ENCODE measurements at regions not wholly inside any gene's neighbourhood (a gene's known extent, or its start where the extent isn't known, plus 50 kb on each side); places are given as distances from the start of the nearest gene placed in this dataset.

- H3K4me1 ChIP-seq (ENCODE audit: low read depth, poor library complexity, severe bottlenecking), result peaks cover 19% of the 10 kb centered on the region
- H2AFZ ChIP-seq (ENCODE audit: low read depth), result no peak overlapping the region
- no peaks in the 10 kb centered on the region for H3K36me3 ChIP-seq (ENCODE audit: insufficient read depth)
- no peak overlapping the region for H3K9ac ChIP-seq
- no peak for TF ChIP-seq CTCF (conservative IDR thresholded peaks at IDR 0.05; ENCODE audit: low read depth, low read length)
- no peak overlapping the region for H3K4me3 ChIP-seq (IDR thresholded peaks at IDR 0.05; ENCODE audit: insufficient read depth, low read depth, low read length)
- H3K27me3 ChIP-seq (ENCODE audit: insufficient read depth, low read depth), result no peaks in the 10 kb centered on the region
- H3K27ac ChIP-seq, result no peak overlapping the region
- no peaks in the 10 kb centered on the region for H4K20me1 ChIP-seq (ENCODE audit: insufficient read depth)
- no peaks in the 10 kb centered on the region for H3K79me2 ChIP-seq (ENCODE audit: insufficient read depth, low read depth)
- no peak overlapping the region for H3K4me2 ChIP-seq
Observed at GRCh38 chr4:110359076-110359475, 116.9 kb upstream of the ENPEP start.

- Histone ChIP-seq H3K4me2 (no peak overlapping the region), H3K79me2 (ENCODE audit: insufficient read depth, low read depth) (no peaks in the 10 kb centered on the region)
Observed at GRCh38 chr4:110357521-110357920, 118.4 kb upstream of the ENPEP start.

DNA sequence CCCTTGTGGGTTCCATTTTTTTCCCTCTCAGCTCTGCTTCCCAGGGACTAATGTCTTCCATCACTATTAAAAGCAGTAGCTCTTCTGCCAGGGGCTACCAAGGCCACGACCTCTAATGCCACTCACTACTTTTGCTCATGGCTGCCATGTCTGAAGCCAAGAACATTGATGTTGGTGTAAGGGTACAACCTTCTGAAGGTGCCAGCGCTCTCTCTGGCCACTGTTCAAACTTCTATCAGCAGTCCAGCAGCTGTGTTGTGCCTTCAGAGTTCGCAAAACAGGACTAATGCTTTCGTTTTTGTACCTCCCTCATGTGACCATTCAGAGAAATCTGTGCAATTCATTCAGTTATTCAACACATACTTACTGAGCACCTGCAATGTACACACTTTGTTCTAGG lies 121.5 kb upstream of the ENPEP start:
- H2AFZ ChIP-seq (ENCODE audit: low read depth), result no peak overlapping the region
- H3K4me3 ChIP-seq (IDR thresholded peaks at IDR 0.05; ENCODE audit: insufficient read depth, low read depth, low read length), result no peak overlapping the region
- no peaks in the 10 kb centered on the region for H3K4me1 ChIP-seq (ENCODE audit: low read depth, poor library complexity, severe bottlenecking)
- no peaks in the 10 kb centered on the region for H4K20me1 ChIP-seq (ENCODE audit: insufficient read depth)
- H3K9ac ChIP-seq, result no peak overlapping the region
- no peaks in the 10 kb centered on the region for H3K36me3 ChIP-seq (ENCODE audit: insufficient read depth)
- TF ChIP-seq CTCF (conservative IDR thresholded peaks at IDR 0.05; ENCODE audit: low read depth, low read length), result no peak
- H3K79me2 ChIP-seq (ENCODE audit: insufficient read depth, low read depth), result no peaks in the 10 kb centered on the region
- no peaks in the 10 kb centered on the region for H3K27me3 ChIP-seq (ENCODE audit: insufficient read depth, low read depth)
- no peak overlapping the region for H3K4me2 ChIP-seq
- no peak overlapping the region for H3K27ac ChIP-seq

More at GRCh38 chr4:110357521-110357920, 118.4 kb upstream of the ENPEP start:
- H3K4me3 ChIP-seq (IDR thresholded peaks at IDR 0.05; ENCODE audit: insufficient read depth, low read depth, low read length), result no peak overlapping the region
- no peak overlapping the region for H3K9ac ChIP-seq
- no peaks in the 10 kb centered on the region for H3K27me3 ChIP-seq (ENCODE audit: insufficient read depth, low read depth)
- H3K27ac ChIP-seq, result no peak overlapping the region
- no peaks in the 10 kb centered on the region for H3K36me3 ChIP-seq (ENCODE audit: insufficient read depth)
- no peak for TF ChIP-seq CTCF (conservative IDR thresholded peaks at IDR 0.05; ENCODE audit: low read depth, low read length)
- H2AFZ ChIP-seq (ENCODE audit: low read depth), result no peak overlapping the region
- peaks cover 12% of the 10 kb centered on the region for H3K4me1 ChIP-seq (ENCODE audit: low read depth, poor library complexity, severe bottlenecking)
- H4K20me1 ChIP-seq (ENCODE audit: insufficient read depth), result no peaks in the 10 kb centered on the region

- no peak overlapping the region for H3K27ac ChIP-seq
- H3K4me3 ChIP-seq (IDR thresholded peaks at IDR 0.05; ENCODE audit: insufficient read depth, low read depth, low read length), result no peak overlapping the region
- no peaks in the 10 kb centered on the region for H3K27me3 ChIP-seq (ENCODE audit: insufficient read depth, low read depth)
- no peaks in the 10 kb centered on the region for H3K79me2 ChIP-seq (ENCODE audit: insufficient read depth, low read depth)
- H3K36me3 ChIP-seq (ENCODE audit: insufficient read depth), result no peaks in the 10 kb centered on the region
- H4K20me1 ChIP-seq (ENCODE audit: insufficient read depth), result no peaks in the 10 kb centered on the region
- no peak for TF ChIP-seq CTCF (conservative IDR thresholded peaks at IDR 0.05; ENCODE audit: low read depth, low read length)
- H2AFZ ChIP-seq (ENCODE audit: low read depth), result no peak overlapping the region
- H3K9ac ChIP-seq, result no peak overlapping the region
- no peaks in the 10 kb centered on the region for H3K4me1 ChIP-seq (ENCODE audit: low read depth, poor library complexity, severe bottlenecking)
- no peak overlapping the region for H3K4me2 ChIP-seq
Observed at GRCh38 chr4:110352670-110353442, 123.1 kb upstream of the ENPEP start.

Data from KMS-11 (cell line).